HG03139 (cell line): ENCODE measurements at regions not wholly inside any gene's neighbourhood (a gene's known extent, or its start where the extent isn't known, plus 50 kb on each side); places are given as distances from the start of the nearest gene placed in this dataset.

ENCODE experiments used
- ATAC-seq: cut with Tn5 transposase; IDR thresholded peaks from one replicate; pipeline ENCODE4 v1.9.1; 2021; ENCODE audit not compliant: unreplicated experiment

DNA sequence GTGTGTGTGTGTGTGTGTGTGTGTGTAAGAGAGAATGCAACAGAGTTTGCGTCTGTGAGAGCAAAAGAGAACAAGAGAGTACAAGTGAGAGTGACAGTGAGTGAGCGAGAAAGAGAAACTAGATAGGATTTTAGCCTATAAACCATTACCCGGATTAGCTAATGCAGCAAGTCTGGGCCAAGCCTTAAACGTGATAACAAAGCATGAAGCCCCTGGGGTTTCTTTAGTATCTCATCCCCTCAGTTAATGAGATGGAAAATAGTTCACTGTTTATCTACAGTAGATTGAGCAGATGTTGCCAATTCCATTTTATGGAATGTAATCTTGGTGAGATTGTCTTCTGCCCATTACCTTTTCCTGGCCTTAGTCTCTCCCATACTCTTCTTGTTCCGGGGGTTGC is 114.5 kb downstream of the MAT2B start:
- ATAC-seq: no peak

DNA sequence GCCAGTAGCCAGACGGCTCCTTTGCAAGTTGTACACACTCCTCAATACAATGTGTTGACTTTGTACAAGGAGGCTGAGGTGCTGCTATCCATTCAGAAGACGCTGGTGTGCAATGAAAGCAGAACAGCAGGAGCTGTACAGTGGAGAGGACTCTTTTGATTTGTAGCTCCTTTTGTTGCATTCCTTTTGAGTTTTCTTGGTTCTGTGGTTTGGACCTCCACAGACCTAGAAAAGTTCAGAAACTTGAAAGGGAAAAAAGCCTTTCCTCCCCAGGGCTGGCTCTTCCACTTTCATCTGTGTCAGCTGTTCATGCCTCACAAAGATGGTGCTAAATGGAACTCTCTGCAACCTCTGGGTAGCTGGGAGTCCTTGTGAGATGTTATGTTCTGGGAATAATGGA is 117.4 kb downstream of the MAT2B start:
- ATAC-seq: no peak

GRCh38 chr5:163623524-163623923 is 118.1 kb downstream of the MAT2B start:
- no peak for ATAC-seq

DNA sequence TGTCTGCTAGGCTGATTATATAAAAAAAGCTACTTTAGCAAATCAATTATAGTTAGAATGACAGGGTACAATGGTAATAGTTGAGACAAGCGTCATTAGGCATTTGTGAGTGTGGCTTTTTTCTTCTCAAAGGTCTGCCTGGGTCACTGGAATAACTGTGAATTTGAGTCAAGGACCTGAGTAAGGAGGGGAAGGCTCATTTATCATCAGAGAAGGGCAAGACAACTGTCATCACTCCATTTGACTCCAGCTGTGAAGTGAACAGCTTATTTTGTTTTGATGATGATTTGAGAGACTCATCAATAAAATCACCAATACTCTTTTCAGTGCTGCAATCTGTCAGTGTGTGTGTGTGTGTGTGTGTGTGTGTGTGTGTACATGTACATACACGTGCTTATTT is 118.6 kb downstream of the MAT2B start:
- ATAC-seq: no peak

- no peak for ATAC-seq
Observed at GRCh38 chr5:163624431-163624830, 119.0 kb downstream of the MAT2B start.

GRCh38 chr5:163626904-163627434 is 121.5 kb downstream of the MAT2B start:
- no peak for ATAC-seq

DNA sequence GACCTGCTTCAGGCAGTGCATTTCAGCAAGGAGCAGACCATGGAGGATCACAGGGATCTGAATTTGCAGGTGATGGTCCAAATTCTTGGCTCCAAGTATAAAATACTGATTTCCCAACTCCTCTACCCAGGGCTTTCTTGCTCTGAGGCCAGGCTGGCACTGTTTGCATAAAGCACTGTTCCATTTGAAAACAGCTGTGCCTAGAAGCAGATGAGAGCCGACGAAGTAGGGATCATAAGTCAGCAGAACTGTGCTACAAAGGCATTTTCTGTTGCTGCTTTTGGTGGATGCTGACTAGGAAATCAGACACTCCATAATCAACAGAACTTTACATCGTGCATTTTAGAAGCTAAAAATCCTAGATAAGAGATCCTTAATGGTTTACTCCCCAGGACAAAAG is 126.4 kb downstream of the MAT2B start:
- no peak for ATAC-seq

DNA sequence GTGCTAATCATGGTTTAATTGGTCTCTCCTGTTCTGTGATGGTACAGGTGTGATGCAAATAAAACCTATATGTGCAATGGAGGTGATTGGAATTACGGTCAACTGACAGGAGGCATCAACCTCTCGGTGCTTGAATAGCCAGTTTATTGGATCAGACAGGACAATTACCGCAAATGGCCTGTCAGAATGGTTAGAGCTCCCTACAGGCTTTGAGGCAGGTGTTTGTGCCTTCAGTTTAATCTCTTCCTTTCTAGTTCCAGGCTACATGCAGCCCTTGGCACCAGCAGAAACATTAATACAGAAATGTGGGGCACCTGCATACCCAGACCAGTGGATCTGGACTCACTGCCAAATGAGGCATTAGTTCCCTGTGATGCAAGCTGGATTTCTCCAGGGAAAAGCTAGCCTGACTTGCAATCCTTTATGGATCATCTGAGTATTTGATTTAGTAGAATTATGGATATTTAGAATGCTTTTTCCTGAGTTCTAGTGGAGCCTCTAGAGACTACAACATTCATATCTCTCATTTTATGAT is 128.6 kb downstream of the MAT2B start:
- no peak for ATAC-seq

- no peak for ATAC-seq
Observed at GRCh38 chr5:163635631-163636030, 130.2 kb downstream of the MAT2B start.

GRCh38 chr5:163642904-163643303 is 137.5 kb downstream of the MAT2B start:
- ATAC-seq: no peak

GRCh38 chr5:163645421-163646416 is 140.3 kb downstream of the MAT2B start:
- no peak for ATAC-seq

GRCh38 chr5:163649514-163649913 is 144.1 kb downstream of the MAT2B start:
- no peak for ATAC-seq

DNA sequence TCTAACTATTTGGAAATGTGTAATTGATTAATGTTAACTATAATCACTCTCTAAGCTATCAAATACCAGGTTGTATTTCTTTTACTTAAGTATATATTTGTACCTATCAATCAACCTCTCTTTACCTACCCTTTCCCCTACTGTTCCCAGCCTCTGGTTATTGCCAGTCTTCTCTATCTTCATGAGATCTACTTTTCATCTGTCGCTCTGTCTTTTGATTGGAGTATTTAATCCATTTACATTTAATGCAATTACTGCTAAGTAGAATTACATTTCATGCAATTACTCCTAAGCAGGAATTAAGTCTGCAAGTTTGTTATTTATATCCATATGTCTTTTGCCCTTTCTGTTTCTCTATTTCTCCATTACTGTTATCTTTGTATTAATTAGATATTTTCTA is 148.1 kb downstream of the MAT2B start:
- ATAC-seq: no peak

DNA sequence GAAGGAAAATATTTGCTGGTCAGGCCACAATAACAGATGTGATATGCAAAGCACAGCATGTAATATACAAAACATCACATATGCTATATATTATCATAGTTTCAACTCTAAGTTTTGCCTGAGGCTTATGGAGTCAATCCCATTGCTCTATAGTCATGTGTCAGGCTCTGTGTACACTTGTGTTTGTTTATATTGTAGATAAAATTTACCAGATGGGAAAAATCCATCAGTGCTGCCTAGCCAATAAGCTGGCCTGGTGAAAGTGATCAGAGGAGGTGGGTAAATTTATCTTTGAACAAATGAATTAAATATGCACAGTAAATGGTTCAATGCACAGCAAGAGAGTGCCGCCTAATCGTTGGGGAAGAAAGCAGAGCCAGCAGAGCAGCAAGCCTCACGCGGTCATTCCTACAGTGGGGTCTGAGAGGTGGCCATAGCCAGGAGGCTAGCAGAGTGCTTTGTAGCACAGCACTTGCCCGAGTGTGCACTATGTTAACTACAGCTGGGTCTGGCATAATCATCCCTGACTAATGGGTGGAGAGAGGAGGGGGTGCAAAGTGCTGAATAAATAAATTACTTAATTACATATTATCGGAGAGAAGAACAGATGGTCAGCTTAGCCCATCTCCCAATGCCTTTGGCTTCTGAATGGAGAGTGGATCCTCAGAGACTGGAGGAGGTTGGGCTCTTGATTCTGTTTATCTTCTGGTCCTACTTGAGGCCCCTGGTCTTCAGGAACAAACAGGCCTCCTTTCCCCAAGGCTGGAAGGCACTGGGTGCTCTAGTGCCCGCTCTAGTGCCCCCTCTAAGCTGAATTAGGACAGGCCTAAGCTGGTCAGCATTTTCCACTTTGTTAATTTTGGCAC is 153.5 kb downstream of the MAT2B start:
- ATAC-seq: no peak

DNA sequence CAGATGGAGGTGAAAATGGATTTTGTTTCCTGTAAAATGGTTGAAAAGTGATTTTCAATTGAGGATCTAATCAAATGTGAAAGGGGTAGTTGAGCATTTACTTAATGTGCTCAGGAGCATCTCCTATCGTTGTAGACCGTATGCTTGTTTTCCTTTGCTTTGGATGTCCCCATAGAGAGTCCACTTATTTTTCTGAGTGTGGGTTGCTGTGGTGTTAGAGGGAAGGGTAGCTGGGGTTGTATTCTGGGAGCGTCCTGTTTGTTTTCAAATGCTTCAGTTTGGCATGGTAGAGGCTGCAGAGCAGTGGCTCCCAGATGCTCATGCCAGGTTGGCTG is 154.1 kb downstream of the MAT2B start:
- ATAC-seq: no peak

DNA sequence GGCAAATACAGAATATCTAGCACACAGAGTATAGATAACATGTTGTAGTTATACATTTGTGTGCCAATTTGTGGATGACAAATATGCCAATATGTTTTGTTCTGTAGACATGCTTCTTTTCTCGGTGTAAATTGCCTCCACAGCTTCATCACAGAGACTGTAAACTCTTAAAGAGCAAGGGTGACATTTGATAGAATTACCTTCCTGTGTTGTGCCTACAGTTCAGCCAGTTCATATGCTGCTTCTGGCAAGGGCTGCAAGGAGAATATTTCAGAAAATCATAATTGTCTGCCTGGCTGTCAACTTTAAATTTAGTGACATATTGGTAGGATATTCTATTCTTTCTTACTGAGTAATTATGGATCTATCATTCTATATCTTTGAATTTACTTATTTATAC is 155.1 kb downstream of the MAT2B start:
- ATAC-seq: no peak

DNA sequence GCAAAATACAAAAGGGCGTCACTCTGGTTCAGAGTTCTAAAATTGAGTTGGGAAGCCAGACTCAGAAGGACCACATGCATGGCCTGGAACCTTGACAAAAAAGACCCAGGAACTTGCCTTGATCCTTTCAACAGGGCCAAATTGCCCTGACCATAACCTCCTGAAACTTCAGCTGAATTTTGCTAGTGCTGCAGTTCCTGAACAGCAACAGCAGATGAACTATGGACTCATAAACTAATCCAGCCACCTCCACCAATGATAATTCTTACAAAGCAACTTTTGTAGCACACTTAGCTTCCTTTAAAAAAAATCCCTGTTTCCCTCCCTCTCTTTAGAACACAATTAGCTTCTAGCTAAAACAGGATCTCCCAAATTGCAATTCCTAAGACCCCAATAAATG is 155.9 kb downstream of the MAT2B start:
- ATAC-seq: no peak

GRCh38 chr5:163670036-163670435 is 164.6 kb downstream of the MAT2B start:
- no peak for ATAC-seq

DNA sequence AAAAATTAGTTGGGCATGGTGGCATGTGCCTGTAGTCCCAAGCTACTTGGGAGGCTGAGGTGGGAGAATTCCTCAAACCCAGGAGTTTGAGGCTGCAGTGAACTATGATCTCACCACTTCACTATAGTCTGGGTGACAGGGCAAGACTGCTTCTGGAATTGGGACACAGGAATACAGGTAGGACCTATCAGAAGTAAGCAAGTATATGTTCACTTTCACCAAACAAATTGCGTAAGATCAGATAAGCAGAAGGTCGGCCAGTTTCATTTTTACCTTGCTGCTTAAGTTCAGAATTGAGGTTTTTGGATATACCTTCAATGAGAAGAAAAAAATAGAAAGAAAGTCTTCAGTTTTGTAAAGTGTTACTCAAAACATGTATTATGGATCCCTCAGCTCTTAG is 171.7 kb downstream of the MAT2B start:
- no peak for ATAC-seq

GRCh38 chr5:163682234-163682633 is 176.8 kb downstream of the MAT2B start:
- ATAC-seq: no peak

GRCh38 chr5:163687414-163687813 is 182.0 kb downstream of the MAT2B start:
- no peak for ATAC-seq
